Glomerular visceral epithelial cell (primary cell): ENCODE measurements at regions not wholly inside any gene's neighbourhood (a gene's known extent, or its start where the extent isn't known, plus 50 kb on each side); places are given as distances from the start of the nearest gene placed in this dataset.

ENCODE experiments used
- DNase-seq: peaks from one replicate; pipeline ENCODE4 v3.0.0-alpha.2; 2016; ENCODE audit errors: extremely low spot score

- DNase-seq = peak; percentile 92
Observed at GRCh38 chr12:98401427-98401826, 114.0 kb upstream of the TMPO start.

GRCh38 chr12:98402091-98402490 is 113.3 kb upstream of the TMPO start:
- peak; percentile 61 for DNase-seq

- DNase-seq = no peak
Observed at GRCh38 chr12:98402671-98403070, 112.7 kb upstream of the TMPO start.

- DNase-seq = no peak
Observed at GRCh38 chr12:98403385-98403784, 112.0 kb upstream of the TMPO start.

- DNase-seq = no peak
Observed at GRCh38 chr12:98403936-98404335, 111.5 kb upstream of the TMPO start.

GRCh38 chr12:98405805-98406366 is 109.5 kb upstream of the TMPO start:
- no peak for DNase-seq

GRCh38 chr12:98406378-98406777 is 109.0 kb upstream of the TMPO start:
- no peak for DNase-seq

- no peak for DNase-seq
Observed at GRCh38 chr12:98408681-98409080, 106.7 kb upstream of the TMPO start.

GRCh38 chr12:98409548-98409947 is 105.8 kb upstream of the TMPO start:
- no peak for DNase-seq

- DNase-seq = no peak
Observed at GRCh38 chr12:98410356-98410755, 105.0 kb upstream of the TMPO start.

GRCh38 chr12:98416845-98417244 is 98.5 kb upstream of the TMPO start:
- peak; percentile 50 for DNase-seq

- DNase-seq = no peak
Observed at GRCh38 chr12:98417266-98417665, 98.1 kb upstream of the TMPO start.

- DNase-seq = peak; percentile 88
Observed at GRCh38 chr12:98418357-98419075, 96.9 kb upstream of the TMPO start.

GRCh38 chr12:98419081-98419794 is 96.2 kb upstream of the TMPO start:
- DNase-seq = no peak

GRCh38 chr12:98419795-98420404 is 95.5 kb upstream of the TMPO start:
- DNase-seq = no peak

GRCh38 chr12:98420461-98420860 is 94.9 kb upstream of the TMPO start:
- no peak for DNase-seq

- no peak for DNase-seq
Observed at GRCh38 chr12:98421316-98421715, 94.1 kb upstream of the TMPO start.

- no peak for DNase-seq
Observed at GRCh38 chr12:98422359-98422758, 93.0 kb upstream of the TMPO start.

GRCh38 chr12:98422812-98423211 is 92.6 kb upstream of the TMPO start:
- no peak for DNase-seq

- DNase-seq = no peak
Observed at GRCh38 chr12:98423963-98424362, 91.4 kb upstream of the TMPO start.

GRCh38 chr12:98424726-98425401 is 90.5 kb upstream of the TMPO start:
- peak; percentile 96 for DNase-seq

GRCh38 chr12:98425859-98426258 is 89.5 kb upstream of the TMPO start:
- no peak for DNase-seq
